HG03066 (cell line): ENCODE measurements at regions not wholly inside any gene's neighbourhood (a gene's known extent, or its start where the extent isn't known, plus 50 kb on each side); places are given as distances from the start of the nearest gene placed in this dataset.

Experiments
- ATAC-seq: cut with Tn5 transposase; IDR thresholded peaks from one replicate; pipeline ENCODE4 v1.9.1; 2021; ENCODE audit warnings: low read depth; ENCODE audit not compliant: unreplicated experiment

DNA sequence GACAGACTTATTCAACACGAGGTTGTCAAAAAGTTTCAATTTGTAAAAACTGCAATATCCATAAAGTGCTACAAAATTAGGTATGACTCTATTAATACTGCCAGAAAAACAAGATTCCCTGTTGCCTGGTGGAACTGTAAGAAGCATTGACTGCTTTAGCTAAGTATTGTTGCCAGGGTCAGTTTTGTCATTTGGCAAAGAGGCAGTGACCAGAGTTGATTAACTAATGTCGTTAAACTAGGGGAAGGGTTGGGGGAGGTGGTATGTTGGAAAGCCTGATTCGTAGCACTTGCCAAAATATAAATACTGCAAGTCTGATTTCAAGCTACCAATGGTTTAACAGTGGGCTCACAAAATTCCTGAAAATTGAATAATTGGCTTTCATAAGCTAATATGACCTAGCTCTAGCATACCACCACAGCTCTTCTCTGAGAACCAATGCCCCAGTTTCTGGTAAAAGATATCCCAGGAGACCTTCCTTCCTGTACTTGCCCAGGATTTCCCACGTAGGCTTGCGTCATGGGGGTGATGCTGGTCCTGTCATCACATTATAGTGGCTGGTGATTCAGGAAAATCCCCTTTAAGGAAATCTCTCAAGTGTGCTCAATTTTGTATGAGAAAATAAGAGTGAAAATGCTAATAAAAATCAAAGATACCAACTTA, 266.4 kb upstream of the TBC1D5 start:
- ATAC-seq: no peak

DNA sequence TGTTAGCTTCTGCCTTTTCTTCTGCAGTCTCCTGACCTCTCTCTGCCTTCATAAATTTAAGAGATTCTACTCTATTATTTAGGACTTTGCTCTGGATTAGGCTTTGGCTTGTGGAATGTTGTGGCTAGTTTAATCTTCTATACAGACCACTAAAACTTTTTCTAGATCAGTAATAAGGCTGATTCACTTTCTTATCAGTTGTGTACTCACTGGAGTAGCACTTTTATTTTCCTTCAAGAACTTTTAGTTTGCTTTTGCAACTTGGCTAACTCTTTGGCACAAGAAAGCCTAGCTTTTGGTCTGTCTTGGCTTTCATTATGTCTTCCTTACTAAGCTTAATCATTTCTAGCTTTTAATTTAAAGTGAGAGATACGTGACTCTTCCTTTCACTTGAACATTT, 265.5 kb upstream of the TBC1D5 start:
- no peak for ATAC-seq

GRCh38 chr3:17995769-17996168, 253.3 kb upstream of the TBC1D5 start:
- ATAC-seq: no peak

- ATAC-seq: no peak
Measured at GRCh38 chr3:17994167-17994566, 251.7 kb upstream of the TBC1D5 start.

DNA sequence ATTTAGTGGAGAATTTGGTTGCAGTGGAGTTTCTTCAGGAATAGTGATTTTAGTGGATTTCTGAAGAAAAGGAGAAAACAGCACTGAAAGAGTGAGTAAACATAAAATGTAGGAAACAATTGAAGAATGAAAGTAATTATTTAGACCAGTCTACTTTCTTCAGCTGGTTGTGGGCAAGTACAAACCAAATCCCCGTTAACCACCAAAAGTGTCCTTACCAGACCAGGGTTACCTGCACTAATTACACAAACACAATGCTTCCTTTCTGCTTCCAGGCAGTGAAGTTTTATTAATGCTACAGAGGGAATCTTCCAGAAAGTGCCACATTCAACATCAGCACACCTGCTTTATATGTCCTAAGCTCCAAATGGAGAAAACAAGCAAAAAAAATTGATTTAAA, 248.0 kb upstream of the TBC1D5 start:
- no peak for ATAC-seq

- no peak for ATAC-seq
Measured at GRCh38 chr3:17986348-17986816, 244.0 kb upstream of the TBC1D5 start.

DNA sequence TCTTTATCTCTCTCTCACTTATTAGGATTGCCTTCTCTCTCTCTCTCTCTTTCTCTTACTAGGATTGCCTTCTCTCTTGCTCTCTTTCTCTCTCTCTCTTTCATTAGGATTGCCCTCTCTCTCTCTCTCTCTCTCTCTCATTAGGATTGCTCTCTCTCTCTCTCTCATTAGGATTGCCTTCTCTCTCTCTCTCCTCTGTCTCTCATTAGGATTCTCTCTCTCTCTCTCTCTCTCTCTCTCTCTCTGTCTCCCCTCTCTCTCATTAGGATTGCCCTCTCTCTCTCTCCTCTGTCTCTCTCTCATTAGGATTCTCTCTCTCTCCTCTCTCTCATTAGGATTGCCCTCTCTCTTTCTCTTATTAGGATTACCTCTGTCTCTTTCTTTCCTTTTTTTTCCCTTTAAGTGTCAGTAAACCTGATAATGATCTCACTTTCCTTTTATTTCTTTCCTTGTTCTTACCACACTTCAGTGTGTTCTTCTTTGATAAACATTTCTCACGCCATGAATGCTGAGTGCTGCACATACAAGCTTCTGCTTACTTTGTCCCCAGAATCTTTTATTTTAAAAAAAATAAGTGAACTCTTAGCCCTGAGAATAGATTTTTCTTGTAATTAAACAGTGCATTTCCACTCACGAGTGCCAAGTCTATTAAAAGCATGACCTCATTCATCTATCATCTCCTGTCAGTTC, 243.4 kb upstream of the TBC1D5 start:
- no peak for ATAC-seq

- ATAC-seq: no peak
Measured at GRCh38 chr3:17983106-17983505, 240.7 kb upstream of the TBC1D5 start.

DNA sequence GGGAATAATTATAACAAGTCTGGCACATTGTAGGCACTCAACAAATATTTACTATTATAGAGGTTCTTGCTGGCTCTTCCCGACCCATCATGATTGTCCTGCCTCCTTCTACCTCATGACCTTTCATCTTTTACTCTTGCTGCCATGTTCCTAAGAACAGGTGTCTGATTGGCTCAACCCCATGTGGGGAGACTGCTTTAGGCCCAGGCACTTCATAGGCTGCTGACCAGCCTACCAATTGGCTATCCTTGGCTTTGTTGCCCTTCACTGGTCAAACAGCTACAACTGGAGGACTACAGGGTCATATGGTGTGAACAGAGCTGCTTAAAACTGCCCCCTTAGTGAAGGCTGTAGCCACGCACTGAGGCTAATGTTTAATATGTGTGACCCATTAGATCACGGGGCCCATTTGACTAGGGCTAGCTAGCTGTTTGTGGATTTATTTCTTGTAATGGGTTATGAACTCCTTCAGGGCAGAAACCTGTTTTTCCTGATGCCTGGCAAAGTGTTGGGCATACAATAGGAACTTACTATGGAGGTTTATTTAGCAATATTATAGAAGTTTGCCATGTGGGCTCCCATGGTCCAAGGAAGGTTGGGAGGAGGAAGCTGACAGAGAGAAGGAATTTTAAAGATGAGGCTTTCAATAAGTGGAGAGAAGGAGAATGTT, 239.9 kb upstream of the TBC1D5 start:
- no peak for ATAC-seq

DNA sequence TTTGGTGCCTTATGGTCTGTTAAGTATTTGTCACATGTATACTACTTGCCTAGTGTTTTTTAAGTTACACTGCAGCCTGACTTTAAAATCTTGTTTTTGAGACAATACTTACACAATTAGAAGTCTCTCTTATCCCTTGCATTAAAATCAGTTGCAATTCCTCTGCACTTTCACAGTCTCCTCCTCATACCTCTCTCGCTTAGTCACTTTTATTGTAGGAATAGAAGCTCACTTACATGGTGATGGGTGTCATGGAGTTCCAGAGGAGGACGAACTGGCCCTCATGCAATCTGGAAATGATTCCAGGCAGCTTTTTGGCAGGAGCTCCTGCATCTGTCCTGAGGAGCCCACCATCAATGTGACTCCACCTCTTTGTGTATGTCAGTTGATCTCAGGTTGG, 238.4 kb upstream of the TBC1D5 start:
- ATAC-seq: no peak

DNA sequence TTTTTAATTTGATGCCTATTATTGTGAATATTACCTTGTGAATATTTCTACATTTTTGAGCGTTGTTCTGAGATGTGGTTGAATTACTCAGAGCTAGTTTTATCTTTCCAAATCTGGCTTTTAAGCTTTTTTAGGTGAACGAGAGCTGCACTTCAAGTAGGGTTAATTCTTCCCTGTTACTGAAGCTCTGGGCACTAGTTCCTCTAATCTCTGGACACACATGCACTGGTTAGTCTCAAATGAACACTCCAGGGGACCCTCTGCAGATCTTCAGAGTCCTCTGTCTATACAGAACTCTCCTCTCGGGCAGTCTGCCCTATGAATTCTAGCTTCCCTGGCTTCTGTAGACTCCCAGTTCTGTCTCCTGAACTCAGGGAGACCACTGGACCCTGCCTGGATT, 237.5 kb upstream of the TBC1D5 start:
- no peak for ATAC-seq

DNA sequence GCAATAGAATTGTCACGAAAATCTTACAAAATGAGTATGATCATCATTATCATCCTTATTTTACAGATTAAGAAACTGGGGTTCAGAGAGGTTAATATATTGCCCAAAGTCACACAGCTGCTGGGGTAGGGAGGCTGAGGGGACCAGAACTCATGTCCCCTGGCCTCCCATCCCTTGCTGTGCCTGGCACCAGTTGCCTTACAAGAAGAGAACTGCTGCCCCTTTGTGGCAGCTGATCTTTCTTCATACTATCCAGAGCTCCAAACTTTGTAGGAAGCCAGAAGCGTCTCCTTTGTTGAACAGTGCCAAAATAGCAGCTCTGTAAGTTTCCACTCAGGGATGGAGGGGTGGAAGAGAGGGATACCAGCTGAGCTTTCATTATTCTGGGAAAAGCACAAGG, 236.8 kb upstream of the TBC1D5 start:
- no peak for ATAC-seq

DNA sequence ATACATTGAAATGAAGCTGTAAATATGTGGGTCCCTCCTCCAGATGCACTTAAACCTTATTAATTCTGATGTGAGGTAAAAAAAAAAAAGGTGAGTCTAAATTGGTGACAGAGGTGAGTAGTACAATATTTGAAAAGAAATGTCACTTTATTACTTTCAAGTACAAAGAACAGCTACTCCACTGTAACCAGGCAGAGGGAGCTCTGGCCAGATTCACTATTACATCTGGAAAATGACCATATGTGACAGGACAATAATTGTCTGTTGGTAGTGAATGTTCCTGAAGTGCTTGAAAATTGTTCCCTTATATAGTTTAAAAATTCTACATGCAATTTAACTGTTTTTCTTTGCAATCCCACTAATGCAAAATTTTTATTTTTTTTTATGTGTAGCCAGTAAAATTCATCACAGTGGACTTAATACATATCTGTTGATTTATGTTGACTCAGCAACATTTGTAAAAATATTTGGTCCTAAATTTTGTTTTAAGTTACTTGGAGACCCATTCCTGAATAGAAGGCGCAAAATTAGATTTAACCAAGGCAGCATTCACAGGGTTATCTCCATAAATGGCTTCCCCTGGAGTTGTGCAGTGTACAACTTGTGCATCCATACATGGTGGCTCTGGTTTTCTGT, 231.9 kb upstream of the TBC1D5 start:
- ATAC-seq: no peak

- ATAC-seq: no peak
Measured at GRCh38 chr3:17972959-17973906, 230.8 kb upstream of the TBC1D5 start.

DNA sequence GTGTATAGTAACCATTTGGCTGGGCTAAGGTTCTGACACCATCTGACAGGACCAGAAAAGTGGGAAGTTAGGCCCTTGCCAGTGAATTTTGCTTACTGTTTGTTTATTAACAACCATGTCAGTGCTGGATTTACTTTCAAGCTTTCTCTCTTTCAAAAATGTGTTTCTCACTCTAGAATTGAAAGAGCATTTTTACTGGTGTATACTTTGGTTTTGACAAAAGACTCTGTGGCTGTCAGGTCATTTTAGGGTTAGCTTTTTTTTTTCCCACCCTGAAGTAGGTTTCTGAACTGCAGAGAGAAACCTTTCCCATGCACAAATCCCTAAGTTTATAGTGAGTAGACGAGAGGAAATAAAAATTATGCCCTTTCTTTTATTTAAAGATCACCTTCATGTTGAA, 230.0 kb upstream of the TBC1D5 start:
- ATAC-seq: no peak

GRCh38 chr3:17972030-17972429, 229.6 kb upstream of the TBC1D5 start:
- ATAC-seq: no peak

DNA sequence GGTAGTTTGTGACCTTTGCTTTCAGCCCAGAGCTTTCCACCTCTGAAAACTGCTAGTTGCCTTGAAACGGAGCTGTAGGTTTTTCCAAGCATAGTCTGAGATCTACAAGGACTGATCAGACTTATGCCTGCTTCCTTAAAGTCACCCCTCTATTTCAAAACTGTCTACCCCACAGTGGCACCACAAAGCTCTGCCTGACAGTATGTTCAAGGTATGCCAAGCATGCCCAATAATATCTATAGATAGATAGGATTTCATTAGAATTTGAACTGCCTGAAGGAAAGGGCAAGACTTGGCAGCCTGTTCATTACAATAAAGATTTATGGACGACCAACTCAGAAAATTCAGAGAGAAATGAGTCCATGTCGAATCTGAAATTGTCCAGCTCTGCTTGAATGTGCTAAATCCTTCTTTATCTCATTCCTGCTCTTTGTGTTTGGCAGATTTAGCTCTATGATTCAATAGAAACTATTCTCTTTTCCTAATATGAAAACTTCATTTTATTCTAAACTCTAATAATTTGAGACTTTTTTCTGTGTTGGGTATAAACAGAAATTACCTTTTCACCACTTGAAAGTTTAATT, 227.6 kb upstream of the TBC1D5 start:
- no peak for ATAC-seq

DNA sequence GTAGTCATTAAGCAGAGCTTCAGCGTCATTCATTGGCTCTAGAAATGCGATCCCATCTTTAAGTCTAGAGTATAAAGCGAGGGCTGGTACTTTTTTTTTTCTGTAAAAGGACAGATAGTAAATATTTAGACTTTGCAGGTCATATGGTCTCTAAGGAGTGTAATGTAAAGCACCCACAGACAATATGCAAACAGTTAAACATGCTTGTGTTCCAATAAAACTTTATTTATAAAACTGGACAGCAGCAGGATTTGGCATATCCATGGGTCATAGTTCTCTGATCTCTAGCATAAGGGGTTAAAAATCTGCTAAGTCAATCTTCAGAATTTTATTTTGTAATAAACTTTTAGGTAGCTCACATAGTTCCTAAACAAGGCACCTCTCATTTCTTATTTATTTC, 226.8 kb upstream of the TBC1D5 start:
- no peak for ATAC-seq

DNA sequence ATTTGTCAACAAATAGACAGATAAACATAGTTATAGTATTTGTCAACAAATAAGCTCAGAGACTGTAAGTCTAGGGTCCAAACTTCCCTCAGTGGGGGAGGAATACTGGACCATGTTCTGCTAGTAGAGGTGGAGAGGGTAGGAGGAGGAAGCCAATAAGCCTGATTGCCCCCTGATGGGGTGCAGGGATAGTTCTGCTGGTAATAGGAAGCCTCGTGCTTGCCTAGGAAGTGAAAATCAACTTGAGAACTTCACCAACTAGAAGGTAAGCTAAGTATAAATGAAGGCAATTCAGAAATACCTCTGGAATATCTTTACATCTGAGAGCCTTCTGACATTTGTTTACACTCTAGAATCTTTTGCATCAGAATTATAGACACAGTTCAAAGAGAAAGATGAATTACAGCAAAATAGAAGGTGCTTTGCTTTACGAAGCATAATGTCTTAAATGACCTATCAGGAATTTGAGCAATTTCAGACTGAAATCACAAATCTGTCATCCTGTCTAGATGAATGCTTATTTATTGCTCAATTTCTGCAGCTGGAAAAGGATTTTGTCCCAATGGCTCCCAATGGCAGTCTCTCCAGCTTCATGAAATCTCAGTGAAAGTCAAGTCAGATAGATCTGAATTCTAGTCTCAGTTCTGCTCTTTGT, 225.6 kb upstream of the TBC1D5 start:
- ATAC-seq: no peak
